NCI-H1930 (cell line): ENCODE measurements at regions not wholly inside any gene's neighbourhood (a gene's known extent, or its start where the extent isn't known, plus 50 kb on each side); places are given as distances from the start of the nearest gene placed in this dataset.
"Not testable (repeated sequence)": the region's sequence is repeated elsewhere in the genome, so short reads cannot be mapped to it uniquely, and the experiment has no call there.

ENCODE experiments used
- DNase-seq, 2 experiments: peaks; one replicate each; lab custom pipeline; 2025; lab: John Stamatoyannopoulos, UW

GRCh38 chr2:146697307-146697706 is 1147.5 kb upstream of the ACVR2A start:
- no peak for DNase-seq

GRCh38 chr2:146696787-146697186 is 1148.0 kb upstream of the ACVR2A start:
- not testable (repeated sequence) for DNase-seq

- DNase-seq = no peak
These were observed 1162.8 kb upstream of the ACVR2A start for GRCh38 chr2:146681991-146682390.

GRCh38 chr2:146678516-146678915 is 1166.3 kb upstream of the ACVR2A start:
- DNase-seq = no peak

GRCh38 chr2:146677280-146677679 is 1167.5 kb upstream of the ACVR2A start:
- DNase-seq = no peak

GRCh38 chr2:146669735-146670134 is 1175.1 kb upstream of the ACVR2A start:
- DNase-seq = no peak

GRCh38 chr2:146666340-146666739 is 1178.5 kb upstream of the ACVR2A start:
- DNase-seq = no peak

GRCh38 chr2:146665800-146666199 is 1179.0 kb upstream of the ACVR2A start:
- no peak for DNase-seq

- no peak for DNase-seq
These were observed 1183.2 kb upstream of the ACVR2A start for GRCh38 chr2:146661473-146662096.

GRCh38 chr2:146659976-146660375 is 1184.9 kb upstream of the ACVR2A start:
- DNase-seq = no peak

- DNase-seq = no peak
These were observed 1192.5 kb upstream of the ACVR2A start for GRCh38 chr2:146652311-146652710.

- DNase-seq = no peak
These were observed 1193.5 kb upstream of the ACVR2A start for GRCh38 chr2:146651361-146651760.

GRCh38 chr2:146642066-146642465 is 1202.8 kb upstream of the ACVR2A start:
- DNase-seq = no peak

GRCh38 chr2:146634230-146635097 is 1210.4 kb upstream of the ACVR2A start:
- no peak for DNase-seq

GRCh38 chr2:146633159-146633558 is 1211.7 kb upstream of the ACVR2A start:
- DNase-seq = no peak

GRCh38 chr2:146632707-146633106 is 1212.1 kb upstream of the ACVR2A start:
- no peak for DNase-seq

- no peak for DNase-seq
These were observed 1220.2 kb upstream of the ACVR2A start for GRCh38 chr2:146624430-146625160.

GRCh38 chr2:146623771-146624170 is 1221.1 kb upstream of the ACVR2A start:
- no peak for DNase-seq

- no peak for DNase-seq
These were observed 1223.2 kb upstream of the ACVR2A start for GRCh38 chr2:146621656-146622055.

- peak; percentile 65 to 70 for DNase-seq
These were observed 1229.1 kb upstream of the ACVR2A start for GRCh38 chr2:146615778-146616177.

- DNase-seq = no peak
These were observed 1236.3 kb upstream of the ACVR2A start for GRCh38 chr2:146608490-146608889.

- no peak for DNase-seq
These were observed 1240.3 kb upstream of the ACVR2A start for GRCh38 chr2:146604521-146604920.

GRCh38 chr2:146602856-146603255 is 1242.0 kb upstream of the ACVR2A start:
- DNase-seq = no peak
